ENCODE measurements at regions not wholly inside any gene's neighbourhood (a gene's known extent, or its start where the extent isn't known, plus 50 kb on each side); places are given as distances from the start of the nearest gene placed in this dataset.
"Not testable (repeated sequence)": the region's sequence is repeated elsewhere in the genome, so short reads cannot be mapped to it uniquely, and the experiment has no call there.

- DNase-seq (ENCODE audit: low read depth in 2 of 2) = no peak
These were observed 112.5 kb upstream of the PRSS1 start for GRCh38 chr7:142636751-142637150.

GRCh38 chr7:142636107-142636506 lies 113.2 kb upstream of the PRSS1 start:
- not testable (repeated sequence) for DNase-seq (ENCODE audit: low read depth in 2 of 2)

DNA sequence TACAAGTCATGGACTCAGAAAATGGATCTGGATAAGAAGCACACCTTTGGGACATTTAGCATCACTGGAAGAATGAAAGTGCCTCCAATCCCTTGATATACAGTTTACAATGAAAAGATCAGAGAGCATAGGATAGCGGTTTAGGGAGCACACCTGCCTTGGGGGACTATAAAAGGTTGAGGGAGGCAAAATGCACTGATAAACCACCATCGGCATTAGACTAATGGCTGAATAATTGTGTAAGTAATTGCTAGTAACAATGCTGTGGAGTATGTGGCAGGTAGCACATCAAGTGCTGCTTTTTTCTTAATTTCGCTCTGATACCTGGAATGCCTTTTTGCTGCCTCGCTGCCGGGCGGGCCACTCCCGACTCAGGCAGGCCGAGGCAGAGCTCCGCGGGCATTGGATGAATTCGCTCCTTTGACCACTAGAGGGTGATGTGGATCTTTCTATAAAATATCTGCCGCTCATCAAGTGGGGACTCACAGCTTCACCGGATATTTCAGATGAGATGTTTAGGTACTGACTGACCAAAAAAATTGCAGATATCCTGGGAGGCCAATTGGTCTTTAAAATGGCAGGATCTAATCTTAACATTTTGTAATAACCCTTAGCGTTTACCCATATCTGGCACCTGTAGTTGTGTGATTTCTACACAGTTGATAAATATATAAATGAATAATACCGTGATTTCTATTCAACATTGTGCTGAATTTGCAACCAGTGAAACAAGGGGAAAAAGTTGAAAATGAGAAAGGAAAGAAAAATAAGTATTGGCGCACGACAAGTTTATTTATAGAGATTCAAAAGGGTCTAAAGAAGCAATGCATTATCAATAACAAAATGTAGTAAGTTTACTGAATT lies 116.8 kb upstream of the PRSS1 start:
- peak in 1 of 2 donors; percentile 18 for DNase-seq (ENCODE audit: low read depth in 2 of 2)

DNA sequence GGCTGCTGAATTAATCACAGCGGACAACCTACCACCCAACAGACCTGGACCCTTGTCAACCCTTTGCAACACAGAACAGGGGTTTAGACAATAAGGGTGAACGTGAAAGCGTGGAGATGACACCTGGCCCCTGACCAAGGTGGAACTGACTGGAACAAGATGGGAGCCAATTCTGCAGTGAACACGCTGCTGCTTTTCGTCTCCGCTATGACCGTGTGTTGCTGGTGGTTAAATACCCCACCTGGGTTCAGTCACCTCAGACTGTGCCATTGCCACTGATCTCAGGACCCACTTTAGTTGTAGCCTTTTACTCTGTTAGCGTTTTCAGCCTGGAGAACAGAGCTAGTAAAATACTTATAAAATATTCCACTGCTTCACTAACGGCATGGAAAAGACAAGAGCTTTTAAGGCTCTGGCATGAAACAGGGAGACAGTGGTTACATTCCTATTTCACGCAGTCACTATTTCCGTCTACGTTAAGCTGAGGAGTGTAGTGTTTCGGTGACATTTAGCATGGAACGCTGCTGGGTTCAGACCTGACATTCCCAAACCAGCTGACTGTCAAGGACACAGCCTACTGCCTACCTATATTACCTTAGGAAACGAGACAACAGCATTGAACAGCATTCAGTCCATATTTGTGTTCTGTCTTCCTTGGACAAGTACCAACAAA lies 119.5 kb upstream of the PRSS1 start:
- no peak for DNase-seq (ENCODE audit: low read depth in 2 of 2)

DNA sequence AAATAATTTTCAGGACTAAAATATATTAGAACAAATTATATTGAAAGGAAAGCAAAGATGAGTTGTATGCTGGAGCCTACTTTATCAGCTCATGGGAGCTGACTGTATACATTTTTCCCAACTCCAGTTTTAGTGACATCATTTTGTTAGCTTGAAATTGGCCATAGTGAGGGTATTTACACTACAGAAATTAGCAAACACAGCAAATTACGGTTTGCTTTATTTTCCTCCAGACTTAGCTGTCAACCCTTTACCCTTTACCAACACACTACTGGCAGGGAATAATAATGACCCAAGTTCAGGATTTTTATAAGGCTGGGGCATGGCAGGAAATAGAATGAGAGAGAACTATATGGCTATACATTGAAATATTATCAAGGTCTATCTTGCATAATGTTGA lies 120.3 kb upstream of the PRSS1 start:
- DNase-seq (ENCODE audit: low read depth in 2 of 2) = no peak

GRCh38 chr7:142627223-142627622 lies 122.0 kb upstream of the PRSS1 start:
- DNase-seq (ENCODE audit: low read depth in 2 of 2) = not testable (repeated sequence)

GRCh38 chr7:142626420-142627035 lies 122.7 kb upstream of the PRSS1 start:
- DNase-seq (ENCODE audit: low read depth in 2 of 2) = peak; percentile 31 to 49

GRCh38 chr7:142625216-142625615 lies 124.1 kb upstream of the PRSS1 start:
- not testable (repeated sequence) for DNase-seq (ENCODE audit: low read depth in 2 of 2)

DNA sequence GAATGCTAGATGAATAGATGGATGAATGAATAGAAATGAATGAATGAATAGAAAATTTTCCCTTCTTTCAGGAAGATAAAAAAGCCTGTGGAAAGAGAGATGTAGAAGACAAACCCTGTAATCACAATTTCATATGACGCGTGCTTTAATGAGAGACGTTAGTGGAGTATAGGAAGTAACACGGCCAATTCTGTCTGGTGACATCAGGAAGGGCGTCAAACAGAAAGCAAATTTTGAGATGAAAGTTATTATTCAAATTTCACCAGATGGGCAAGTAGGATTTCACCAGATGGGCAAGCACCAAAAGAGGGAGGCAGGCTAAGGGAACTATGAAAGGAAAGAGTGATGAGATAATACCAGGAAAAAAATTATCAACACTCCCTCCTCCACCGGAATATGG lies 128.9 kb upstream of the PRSS1 start:
- no peak for DNase-seq (ENCODE audit: low read depth in 2 of 2)

- no peak for DNase-seq (ENCODE audit: low read depth in 2 of 2)
These were observed 130.5 kb upstream of the PRSS1 start for GRCh38 chr7:142618655-142619351.

- no peak for DNase-seq (ENCODE audit: low read depth in 2 of 2)
These were observed 132.4 kb upstream of the PRSS1 start for GRCh38 chr7:142616842-142617241.

- no peak for DNase-seq (ENCODE audit: low read depth in 2 of 2)
These were observed 133.1 kb upstream of the PRSS1 start for GRCh38 chr7:142616121-142616643.

DNA sequence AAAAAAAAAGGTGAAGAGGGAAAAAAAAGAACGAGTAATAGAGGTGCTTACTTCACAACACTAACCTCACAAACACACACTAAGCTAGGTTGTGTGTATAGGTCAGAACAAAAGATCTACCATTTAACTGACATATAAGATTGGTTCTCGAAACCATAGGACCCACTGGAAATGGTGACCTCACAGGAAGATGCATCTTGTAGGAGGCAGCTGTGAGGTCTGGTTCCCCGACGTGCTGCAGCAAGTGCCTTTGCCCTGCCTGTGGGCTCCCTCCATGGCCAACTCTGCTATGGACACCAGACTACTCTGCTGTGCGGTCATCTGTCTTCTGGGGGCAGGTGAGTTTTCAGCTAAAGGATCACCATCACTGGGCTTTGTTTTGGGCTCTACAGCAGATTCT lies 133.8 kb upstream of the PRSS1 start:
- no peak for DNase-seq (ENCODE audit: low read depth in 2 of 2)

- DNase-seq (ENCODE audit: low read depth in 2 of 2) = no peak
These were observed 135.2 kb upstream of the PRSS1 start for GRCh38 chr7:142614116-142614515.

DNA sequence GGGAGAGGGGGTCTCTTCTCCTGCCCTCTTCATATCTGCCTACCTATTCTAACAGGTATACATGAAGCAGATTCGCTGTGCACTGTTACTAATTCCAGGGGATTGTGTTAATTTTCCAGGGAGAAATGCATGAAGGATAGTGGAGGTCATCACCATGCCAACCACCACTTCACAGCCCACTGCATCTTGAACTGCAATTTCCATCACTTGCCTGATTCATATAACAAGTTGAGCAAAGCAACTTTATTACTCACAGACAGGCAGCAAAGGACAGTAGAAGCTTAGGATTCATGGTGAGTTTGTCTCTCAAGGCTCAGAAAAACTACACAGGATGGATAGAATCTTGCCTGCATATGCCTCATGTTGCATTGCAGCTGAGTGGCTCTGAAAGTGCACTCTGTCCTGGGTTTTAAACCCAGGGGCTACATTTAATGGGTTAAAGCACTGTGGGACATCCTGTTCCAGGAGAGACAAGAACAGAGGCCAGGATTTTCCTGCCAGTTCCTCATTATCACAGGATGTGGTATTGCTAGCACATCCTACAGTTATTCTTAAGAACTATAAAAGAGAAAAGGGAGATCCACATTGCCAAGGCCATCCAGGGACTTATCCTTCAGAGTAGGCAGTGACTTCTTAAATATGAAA lies 136.9 kb upstream of the PRSS1 start:
- DNase-seq (ENCODE audit: low read depth in 2 of 2) = no peak

GRCh38 chr7:142611566-142612236 lies 137.6 kb upstream of the PRSS1 start:
- DNase-seq (ENCODE audit: low read depth in 2 of 2) = no peak

DNA sequence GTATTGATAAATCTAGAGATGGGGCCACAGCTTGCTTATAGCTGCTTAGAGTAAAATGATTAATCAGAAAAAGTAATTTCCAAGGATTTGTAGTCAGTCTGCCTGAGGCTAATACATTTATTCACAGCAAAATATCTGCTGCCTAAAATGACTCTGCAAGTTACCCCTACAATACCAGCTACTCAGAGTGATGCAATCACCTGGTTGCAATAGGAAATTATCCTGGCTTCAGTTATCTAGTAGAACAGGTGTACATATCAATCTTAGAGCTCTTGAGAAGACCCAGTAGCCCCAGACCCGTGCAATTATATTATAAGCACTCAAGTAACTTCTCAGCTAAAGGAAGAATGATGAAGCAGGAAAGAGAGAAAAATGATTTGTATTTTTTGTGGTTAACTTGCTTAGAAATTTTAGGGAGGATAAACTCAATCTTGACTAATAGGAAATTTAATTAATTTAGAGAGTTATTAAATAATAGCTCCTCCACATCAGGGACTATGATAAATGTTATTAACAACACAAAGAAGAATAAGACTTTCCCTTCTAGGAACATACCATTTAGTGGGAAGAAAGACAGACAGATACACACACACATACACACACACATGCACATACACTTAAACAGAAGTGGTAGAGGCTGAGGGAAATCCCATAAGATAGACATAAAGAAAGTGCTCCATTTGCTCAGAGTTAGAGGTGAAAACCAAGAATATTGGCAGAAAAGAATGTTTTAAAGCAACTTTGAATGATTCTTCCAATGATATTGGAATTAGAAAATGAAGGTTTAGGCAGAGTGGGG lies 140.4 kb upstream of the PRSS1 start:
- DNase-seq (ENCODE audit: low read depth in 2 of 2) = no peak

- no peak for DNase-seq (ENCODE audit: low read depth in 2 of 2)
These were observed 141.9 kb upstream of the PRSS1 start for GRCh38 chr7:142607351-142607750.

- DNase-seq (ENCODE audit: low read depth in 2 of 2) = no peak
These were observed 143.2 kb upstream of the PRSS1 start for GRCh38 chr7:142606081-142606480.

DNA sequence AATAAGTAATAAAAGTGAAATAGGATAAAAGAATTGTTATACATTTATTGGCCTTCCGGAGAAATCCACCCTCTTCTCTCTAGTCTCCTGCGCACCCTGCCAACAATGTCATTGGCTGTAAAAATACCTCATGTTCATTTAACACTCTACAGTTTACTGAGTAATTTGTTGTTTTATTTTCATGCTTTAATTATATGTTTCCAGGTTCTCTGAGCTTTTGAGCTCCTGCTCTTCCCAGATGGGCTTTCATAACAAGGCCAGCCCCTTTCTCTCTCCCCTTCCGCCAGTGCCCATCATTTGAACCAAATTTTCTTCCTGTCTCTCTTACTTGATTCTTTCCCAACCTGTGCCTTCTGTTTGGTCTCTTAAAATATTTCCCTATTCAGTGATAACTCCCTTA lies 144.6 kb upstream of the PRSS1 start:
- no peak for DNase-seq (ENCODE audit: low read depth in 2 of 2)

All from stimulated activated CD8-positive, alpha-beta memory T cell treated with anti-CD3 and anti-CD28 coated beads, Interleukin-2, amount 100 ng/mL, for 1 hour (primary cell).